TTC549 (cell line): ENCODE measurements at regions not wholly inside any gene's neighbourhood (a gene's known extent, or its start where the extent isn't known, plus 50 kb on each side); places are given as distances from the start of the nearest gene placed in this dataset.

Source experiments
- FAIRE-seq: peaks from 2 replicates; lab custom pipeline; 2012; peaks lifted over from hg19 to GRCh38; lab: Jason Lieb, UNC

- no peak for FAIRE-seq
These were observed 58.2 kb downstream of the ESM1 start for GRCh38 chr5:54927097-54927746.

GRCh38 chr5:54924487-54924886 is 60.9 kb downstream of the ESM1 start:
- FAIRE-seq = no peak

- FAIRE-seq = no peak
These were observed 68.1 kb downstream of the ESM1 start for GRCh38 chr5:54917323-54917722.

- no peak for FAIRE-seq
These were observed 69.8 kb downstream of the ESM1 start for GRCh38 chr5:54915466-54916027.

GRCh38 chr5:54912021-54912420 is 73.4 kb downstream of the ESM1 start:
- no peak for FAIRE-seq

- no peak for FAIRE-seq
These were observed 75.2 kb downstream of the ESM1 start for GRCh38 chr5:54909911-54910870.

GRCh38 chr5:54908774-54909525 is 76.4 kb downstream of the ESM1 start:
- no peak for FAIRE-seq

GRCh38 chr5:54905942-54906537 is 79.4 kb downstream of the ESM1 start:
- FAIRE-seq = peak; percentile 84

- no peak for FAIRE-seq
These were observed 80.1 kb downstream of the ESM1 start for GRCh38 chr5:54905246-54905795.

- FAIRE-seq = no peak
These were observed 81.0 kb downstream of the ESM1 start for GRCh38 chr5:54904425-54904824.

- no peak for FAIRE-seq
These were observed 82.5 kb downstream of the ESM1 start for GRCh38 chr5:54902791-54903473.

GRCh38 chr5:54900984-54901725 is 84.2 kb downstream of the ESM1 start:
- no peak for FAIRE-seq

GRCh38 chr5:54897001-54897400 is 88.4 kb downstream of the ESM1 start:
- FAIRE-seq = no peak

- FAIRE-seq = no peak
These were observed 89.5 kb downstream of the ESM1 start for GRCh38 chr5:54895816-54896341.

- no peak for FAIRE-seq
These were observed 90.2 kb downstream of the ESM1 start for GRCh38 chr5:54894957-54895815.

GRCh38 chr5:54889826-54890225 is 95.6 kb downstream of the ESM1 start:
- no peak for FAIRE-seq

GRCh38 chr5:54887663-54888062 is 97.7 kb downstream of the ESM1 start:
- no peak for FAIRE-seq

GRCh38 chr5:54886866-54887265 is 98.5 kb downstream of the ESM1 start:
- FAIRE-seq = no peak

- FAIRE-seq = no peak
These were observed 99.8 kb downstream of the ESM1 start for GRCh38 chr5:54885636-54886035.
